Adipocyte (in vitro differentiated cells): ENCODE measurements at regions not wholly inside any gene's neighbourhood (a gene's known extent, or its start where the extent isn't known, plus 50 kb on each side); places are given as distances from the start of the nearest gene placed in this dataset.

Experiments
- DNase-seq: peaks from one replicate; pipeline ENCODE4 v3.0.0-alpha.2; 2015; ENCODE audit warnings: low read depth
- H3K27me3 ChIP-seq: replicated peaks from 2 replicates; pipeline ENCODE4 v1.7.0; 2013; ENCODE audit warnings: mild to moderate bottlenecking, low read length, moderate library complexity; ENCODE audit not compliant: control insufficient read depth, insufficient read depth
- H3K36me3 ChIP-seq: 2 replicates; pipeline ENCODE4 v1.7.0; 2013; ENCODE audit warnings: low read length, mild to moderate bottlenecking, moderate library complexity; ENCODE audit not compliant: control insufficient read depth, insufficient read depth, severe bottlenecking
- H3K4me1 ChIP-seq: 2 replicates; pipeline ENCODE4 v1.7.0; 2013; ENCODE audit warnings: mild to moderate bottlenecking, low read length, moderate library complexity; ENCODE audit not compliant: control insufficient read depth, insufficient read depth
- H3K4me3 ChIP-seq: 2 replicates; pipeline ENCODE4 v1.7.0; 2013; ENCODE audit warnings: mild to moderate bottlenecking, low read length, moderate library complexity
- H3K9ac ChIP-seq: 2 replicates; pipeline ENCODE4 v1.7.0; 2013; ENCODE audit warnings: mild to moderate bottlenecking, low read length, moderate library complexity
- H3K9me3 ChIP-seq: 2 replicates; pipeline ENCODE4 v1.7.0; 2013; ENCODE audit warnings: mild to moderate bottlenecking, low read length, moderate library complexity; ENCODE audit not compliant: control insufficient read depth

DNA sequence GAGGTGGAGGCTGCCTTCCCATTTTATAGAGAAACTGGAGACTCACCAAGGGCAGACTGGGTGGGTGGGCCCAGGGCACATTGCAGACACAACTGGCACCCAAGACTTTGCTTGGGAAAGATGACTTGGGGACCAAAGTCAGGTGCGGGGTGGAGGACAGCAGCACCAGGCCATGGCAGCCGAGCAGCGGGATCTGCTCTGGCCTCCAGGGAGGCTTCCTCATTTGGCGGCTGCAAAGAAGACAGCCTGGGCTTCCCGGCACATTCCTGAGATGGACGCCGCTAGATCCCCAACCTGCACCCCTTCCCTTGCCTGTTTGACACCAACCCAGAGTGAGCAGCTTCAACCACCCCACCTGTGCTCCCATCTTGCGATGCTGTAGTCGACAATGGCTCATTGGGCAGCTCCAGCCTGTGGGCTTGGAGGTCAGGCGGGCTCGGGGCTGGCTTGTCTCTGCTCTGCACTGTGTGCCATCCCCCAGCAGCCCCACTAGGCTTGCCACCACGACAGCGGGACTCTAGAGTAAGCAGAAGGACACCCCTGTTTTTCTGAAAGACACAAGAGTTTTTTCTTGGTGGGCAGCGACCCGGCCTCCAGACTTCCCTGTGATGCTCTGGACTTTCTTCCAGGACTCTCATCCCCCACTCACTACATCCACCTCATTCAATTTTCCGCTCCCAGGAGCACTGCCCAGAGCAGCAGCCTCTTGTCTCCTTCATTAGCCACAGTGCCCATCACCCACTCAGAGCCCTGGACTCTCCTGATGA lies 184.9 kb upstream of the CST7 start:
- no peak for DNase-seq
- Histone ChIP-seq H3K27me3 (peaks cover 33% of the 10 kb centered on the region), H3K36me3 (no peaks in the 10 kb centered on the region), H3K9ac (no peak overlapping the region), H3K4me1 (no peaks in the 10 kb centered on the region), H3K9me3 (peaks cover 19% of the 10 kb centered on the region), H3K4me3 (no peak overlapping the region)

DNA sequence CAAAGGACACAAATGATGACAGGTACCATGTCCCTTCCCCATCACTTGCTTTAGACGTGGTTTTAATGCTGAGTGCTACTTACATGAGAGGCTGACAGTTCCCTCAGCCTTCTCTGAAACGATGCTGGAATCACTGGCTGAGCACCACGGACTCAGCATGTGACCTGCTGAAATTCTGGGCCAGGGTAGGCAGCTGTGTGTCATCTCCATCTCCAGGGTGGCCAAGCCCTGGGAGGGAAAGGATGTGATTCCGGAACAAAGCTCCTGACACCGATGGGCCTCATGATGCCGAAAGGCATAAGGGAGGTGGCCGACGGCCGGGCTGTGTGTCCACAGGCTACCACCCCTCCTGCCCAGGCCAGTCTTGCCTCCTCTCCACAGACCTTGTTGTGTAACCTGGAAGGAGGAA lies 184.3 kb upstream of the CST7 start:
- Histone ChIP-seq H3K36me3 (no peaks in the 10 kb centered on the region), H3K9ac (no peak overlapping the region), H3K9me3 (peaks cover 16% of the 10 kb centered on the region), H3K4me1 (no peaks in the 10 kb centered on the region), H3K27me3 (peaks cover 37% of the 10 kb centered on the region), H3K4me3 (no peak overlapping the region)
- DNase-seq: no peak

DNA sequence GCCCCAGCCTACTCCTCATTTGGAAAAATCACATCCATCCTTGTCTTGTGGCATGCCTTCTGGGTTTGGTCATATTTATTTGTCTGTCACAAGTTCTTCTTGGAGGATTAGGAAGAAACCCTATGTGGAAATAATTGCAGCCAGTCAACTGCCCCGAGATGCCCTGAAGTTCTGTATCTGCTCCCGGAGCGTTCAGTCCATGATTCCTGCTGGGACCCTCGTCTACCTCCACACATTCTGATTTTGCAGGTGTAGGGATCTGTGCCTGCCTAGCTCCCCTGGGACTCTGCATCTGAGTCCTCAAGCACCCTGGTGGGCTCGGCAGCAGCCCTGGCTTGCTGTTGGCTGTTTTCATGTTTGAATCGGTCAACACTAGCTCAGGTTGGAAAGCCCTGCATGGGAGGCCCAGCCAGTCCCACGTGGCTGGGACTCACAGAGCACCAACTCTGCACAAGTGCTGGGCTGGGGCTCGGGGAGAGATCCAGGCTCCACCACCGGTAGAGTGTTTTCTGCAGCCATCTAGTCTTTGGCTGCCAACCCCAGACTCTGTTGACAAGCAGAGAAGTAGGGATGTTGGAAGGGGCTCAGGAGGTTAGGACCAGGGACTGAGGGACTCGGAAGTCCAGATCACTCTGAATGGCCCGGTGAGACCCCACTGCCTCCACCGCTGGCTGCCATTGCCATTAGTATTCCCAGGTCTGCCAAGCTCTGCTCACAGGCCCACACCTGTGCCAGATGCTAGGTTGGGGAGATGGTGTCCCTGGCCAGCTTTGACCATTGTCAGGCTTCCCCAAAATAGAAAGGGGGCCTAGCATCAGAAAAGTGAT lies 183.5 kb upstream of the CST7 start:
- DNase-seq: no peak
- H3K9me3 ChIP-seq: peaks cover 9% of the 10 kb centered on the region

DNA sequence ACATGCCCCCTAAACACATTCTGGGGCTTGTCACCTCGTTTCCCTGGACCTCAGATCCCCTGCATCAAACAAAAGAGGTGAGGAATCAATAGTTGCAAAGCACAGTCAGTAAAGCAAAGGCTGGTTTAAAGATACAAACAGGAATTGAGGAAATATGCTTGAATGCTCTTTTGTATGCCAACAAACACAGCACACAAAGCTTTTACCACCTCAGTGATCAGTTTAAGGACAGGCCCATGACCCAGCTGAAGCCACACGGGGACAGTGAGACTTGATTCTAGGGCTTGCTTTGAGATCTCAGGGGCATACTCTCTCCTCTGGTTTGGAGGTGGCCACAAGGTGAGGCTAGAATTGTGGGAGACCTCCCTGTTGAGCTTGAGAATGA lies 182.9 kb upstream of the CST7 start:
- H3K4me3 ChIP-seq: no peak overlapping the region
- no peaks in the 10 kb centered on the region for H3K4me1 ChIP-seq
- no peaks in the 10 kb centered on the region for H3K36me3 ChIP-seq
- peaks cover 3% of the 10 kb centered on the region for H3K9me3 ChIP-seq
- H3K9ac ChIP-seq: no peak overlapping the region
- H3K27me3 ChIP-seq: peaks cover 49% of the 10 kb centered on the region
- DNase-seq: no peak

More for the DNA sequence above, 183.5 kb upstream of the CST7 start:
- Histone ChIP-seq H3K4me3 (no peak overlapping the region), H3K9ac (no peak overlapping the region), H3K27me3 (peaks cover 43% of the 10 kb centered on the region), H3K4me1 (no peaks in the 10 kb centered on the region), H3K36me3 (no peaks in the 10 kb centered on the region)

DNA sequence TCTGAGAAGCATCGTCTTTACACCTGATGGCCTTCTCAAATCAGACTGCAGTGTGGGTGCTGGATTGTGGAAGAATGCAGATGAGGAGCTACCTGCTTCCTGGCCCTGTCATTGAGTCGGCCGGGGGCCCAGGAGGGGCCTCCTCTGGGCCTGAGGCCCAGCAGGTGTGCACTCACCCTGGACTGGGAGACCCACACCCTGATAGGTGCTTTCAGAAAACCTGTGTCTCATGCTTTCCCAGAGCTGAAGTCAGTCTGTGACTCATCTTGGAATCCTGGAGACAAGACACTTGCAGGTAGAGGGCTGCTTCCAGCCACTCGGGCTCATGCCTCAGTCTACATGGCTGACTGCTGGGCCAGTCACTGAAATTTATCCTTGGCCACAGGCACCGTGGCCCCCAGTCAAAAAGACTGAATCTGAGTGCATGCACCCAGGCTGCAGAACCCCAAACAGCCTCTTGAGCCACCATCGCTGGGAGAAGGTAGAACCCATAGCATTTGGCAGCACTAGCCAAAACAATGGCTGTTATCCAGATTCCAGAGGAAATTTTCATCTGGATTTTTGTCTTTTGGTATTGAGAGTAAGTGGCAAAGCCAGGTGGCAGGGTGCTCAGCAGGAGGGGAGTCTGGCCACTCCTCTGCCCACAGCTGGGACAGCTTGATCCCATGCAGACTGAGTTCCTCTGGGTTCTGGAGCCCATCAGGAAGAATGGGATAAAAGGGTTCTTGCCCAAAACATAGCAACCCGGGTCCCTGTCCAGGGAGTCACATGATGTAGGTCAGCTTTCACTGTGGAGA lies 182.0 kb upstream of the CST7 start:
- no peak for DNase-seq

DNA sequence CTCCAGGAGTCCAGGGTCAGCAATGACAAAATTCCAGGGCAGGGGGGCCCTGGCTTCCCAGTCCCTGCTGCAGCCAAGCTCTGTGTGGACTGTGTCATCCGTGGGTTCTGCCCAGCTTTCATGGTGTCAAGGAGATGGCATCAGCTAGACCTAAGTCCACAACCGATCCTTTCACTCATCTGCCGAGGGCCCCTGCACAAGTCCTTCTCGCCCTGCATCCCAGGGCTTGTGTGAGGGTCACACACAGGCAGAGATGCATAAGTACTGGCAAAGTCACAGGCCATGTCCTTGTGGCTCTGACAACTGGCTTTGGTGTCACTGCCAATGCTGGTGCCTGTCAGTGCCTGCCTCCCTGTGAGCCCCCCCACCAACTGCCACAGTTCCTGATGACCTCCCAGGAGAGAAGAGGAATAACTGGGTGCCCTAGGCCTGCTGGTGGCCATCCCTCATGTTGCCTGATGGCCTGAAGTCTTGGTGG lies 181.4 kb upstream of the CST7 start:
- no peak for DNase-seq
- Histone ChIP-seq H3K9me3 (no peaks in the 10 kb centered on the region), H3K9ac (no peak overlapping the region), H3K4me1 (peaks cover under 1% of the 10 kb centered on the region), H3K36me3 (no peaks in the 10 kb centered on the region), H3K27me3 (peaks cover 46% of the 10 kb centered on the region), H3K4me3 (no peak overlapping the region)

More for the DNA sequence above, 182.0 kb upstream of the CST7 start:
- H3K9ac ChIP-seq: no peak overlapping the region
- no peaks in the 10 kb centered on the region for H3K9me3 ChIP-seq
- H3K36me3 ChIP-seq: no peaks in the 10 kb centered on the region
- H3K27me3 ChIP-seq: peaks cover 50% of the 10 kb centered on the region
- no peaks in the 10 kb centered on the region for H3K4me1 ChIP-seq
- H3K4me3 ChIP-seq: no peak overlapping the region

DNA sequence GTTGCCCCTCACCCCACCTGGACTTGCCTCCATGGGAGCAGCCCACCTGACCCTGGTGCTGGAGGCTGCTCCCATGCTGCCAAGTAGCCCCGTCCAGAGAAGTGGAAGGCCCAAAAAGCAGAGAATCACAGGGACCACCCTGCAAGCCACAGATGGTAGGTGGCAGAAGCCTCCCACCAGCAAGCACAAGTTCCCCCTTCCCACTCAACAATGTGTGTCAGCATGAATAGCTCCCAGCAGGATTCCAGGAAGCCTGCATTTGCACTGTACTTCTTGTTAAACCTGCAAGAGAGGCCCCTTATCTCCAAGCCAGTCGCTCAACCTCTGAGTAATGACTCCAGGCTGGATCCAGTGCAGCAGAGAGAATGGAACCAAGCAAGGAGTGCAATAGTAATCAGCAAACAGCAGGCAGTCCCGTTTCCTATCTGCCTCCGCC lies 180.8 kb upstream of the CST7 start:
- no peak overlapping the region for H3K4me3 ChIP-seq
- DNase-seq: no peak

DNA sequence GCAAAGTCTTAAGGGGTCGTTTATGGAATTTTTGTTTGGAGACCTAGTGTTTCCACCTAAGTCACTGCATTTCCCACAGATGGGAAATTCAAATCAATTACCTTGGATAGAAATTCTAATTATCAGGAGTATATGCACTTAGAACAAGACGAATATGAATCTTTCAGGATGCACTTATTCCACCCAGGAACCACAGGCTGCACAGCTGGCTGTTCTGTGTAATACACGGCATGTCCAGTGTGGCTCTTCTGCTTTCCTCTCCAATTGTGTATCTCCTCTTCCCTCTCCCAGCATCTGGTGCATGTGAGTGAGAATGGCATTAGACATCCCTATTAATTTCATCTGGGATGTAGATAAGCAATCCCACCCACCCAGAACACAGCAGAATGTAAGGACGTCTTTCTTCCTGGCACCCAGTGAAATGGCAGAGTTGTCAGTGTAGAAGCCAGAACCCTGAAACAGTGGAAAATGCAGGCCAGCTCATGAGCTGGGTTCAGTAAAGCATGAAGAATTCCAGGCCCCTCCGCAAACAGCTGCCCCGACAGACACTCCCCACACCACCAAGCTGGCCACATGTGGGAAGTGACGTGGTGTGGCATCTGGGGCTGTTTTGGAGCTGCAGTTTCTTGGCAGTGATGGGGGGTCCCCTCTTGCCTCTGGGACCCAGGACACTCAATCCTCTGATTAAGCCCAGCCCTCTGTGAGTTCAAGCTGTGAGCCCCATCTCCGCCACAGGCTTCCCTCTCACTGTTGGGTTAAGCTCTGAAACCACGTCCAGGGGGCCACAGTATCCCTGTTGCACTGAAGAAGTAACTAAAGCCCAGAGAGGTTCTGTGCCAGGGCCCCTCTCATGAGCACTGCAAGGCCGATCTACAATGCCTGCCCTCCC lies 180.1 kb upstream of the CST7 start:
- Histone ChIP-seq H3K4me1 (peaks cover 10% of the 10 kb centered on the region), H3K4me3 (no peak overlapping the region), H3K9ac (no peak overlapping the region), H3K27me3 (peaks cover 40% of the 10 kb centered on the region), H3K9me3 (no peaks in the 10 kb centered on the region), H3K36me3 (no peaks in the 10 kb centered on the region)
- no peak for DNase-seq

More for the DNA sequence above, 180.8 kb upstream of the CST7 start:
- Histone ChIP-seq H3K9me3 (no peaks in the 10 kb centered on the region), H3K27me3 (peaks cover 42% of the 10 kb centered on the region), H3K4me1 (peaks cover 6% of the 10 kb centered on the region), H3K36me3 (no peaks in the 10 kb centered on the region), H3K9ac (no peak overlapping the region)

DNA sequence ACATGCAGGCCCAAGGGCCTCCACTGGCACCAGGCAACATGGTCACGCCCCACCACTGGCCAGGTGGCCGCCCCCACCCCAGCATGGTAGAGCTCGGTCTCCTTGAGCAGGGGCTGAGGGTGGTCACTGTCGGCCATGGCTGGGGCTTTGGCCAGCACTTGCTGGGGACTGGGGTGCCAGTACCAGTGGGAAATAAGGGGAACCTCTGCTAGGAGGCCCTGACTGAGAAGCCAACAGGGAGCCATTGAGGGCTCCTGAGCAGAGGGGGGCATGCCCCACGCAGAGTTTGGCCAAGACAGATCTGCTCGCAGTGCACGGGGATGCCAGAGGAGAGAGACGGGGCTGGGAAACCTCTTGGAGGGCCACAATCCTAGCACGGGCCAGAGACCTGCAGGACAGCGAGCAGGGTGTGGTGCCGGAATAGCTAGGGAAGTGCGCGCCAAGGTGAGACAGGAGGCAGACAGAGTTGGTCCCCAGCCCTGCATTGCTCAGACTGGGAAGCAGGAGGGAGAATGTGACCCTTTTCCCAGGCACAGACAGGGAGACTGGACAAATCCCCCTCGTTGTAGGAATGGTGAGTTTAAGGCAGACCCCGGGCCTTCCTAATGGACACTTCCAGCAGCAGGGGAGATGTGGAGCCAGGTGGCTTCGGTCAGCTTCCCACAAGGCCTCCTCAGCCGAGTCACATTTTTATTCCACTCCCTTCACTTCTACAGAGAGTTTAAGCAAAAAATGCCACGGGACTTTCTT lies 179.0 kb upstream of the CST7 start:
- H3K4me3 ChIP-seq: no peak overlapping the region
- no peaks in the 10 kb centered on the region for H3K9me3 ChIP-seq
- peaks cover 10% of the 10 kb centered on the region for H3K4me1 ChIP-seq
- peaks cover 35% of the 10 kb centered on the region for H3K27me3 ChIP-seq
- no peak for DNase-seq
- H3K9ac ChIP-seq: no peak overlapping the region
- H3K36me3 ChIP-seq: no peaks in the 10 kb centered on the region
